Transverse colon (tissue), 4 donors: ENCODE measurements at regions not wholly inside any gene's neighbourhood (a gene's known extent, or its start where the extent isn't known, plus 50 kb on each side); places are given as distances from the start of the nearest gene placed in this dataset.

ENCODE experiments used
- EP300 ChIP-seq: sonication (generic); formaldehyde crosslinking; IDR thresholded peaks from one replicate; pipeline ENCODE4 v1.6.1; 2017; ENCODE audit warnings: antibody characterized with exemption, low read depth
- POLR2AphosphoS5 ChIP-seq, 3 donors: sonication (generic); formaldehyde crosslinking; IDR thresholded peaks; one replicate each; pipeline ENCODE4 v1.6.1; 2016; ENCODE audit warnings: antibody characterized with exemption in 3 of 3
- TF ChIP-seq, protein P1 (sequence below), 5 experiments: fragments of 200-600 bp in 3 of 5; fragments of 450-650 bp in 2 of 5; sonication (generic) in 3 of 5; IDR thresholded peaks; 1 replicate in 2 of 5; 2 replicates in 3 of 5; pipeline ENCODE4 v1.5.1; 2016 to 2017; ENCODE audit warnings: antibody characterized with exemption in 5 of 5, inconsistent platforms in 3 of 5, mild to moderate bottlenecking in 2 of 5, moderate library complexity in 1 of 5

- TF ChIP-seq EP300 (no peak), POLR2AphosphoS5 (IDR thresholded peaks at IDR 0.05) (no peak)
- TF ChIP-seq, protein P1, sequence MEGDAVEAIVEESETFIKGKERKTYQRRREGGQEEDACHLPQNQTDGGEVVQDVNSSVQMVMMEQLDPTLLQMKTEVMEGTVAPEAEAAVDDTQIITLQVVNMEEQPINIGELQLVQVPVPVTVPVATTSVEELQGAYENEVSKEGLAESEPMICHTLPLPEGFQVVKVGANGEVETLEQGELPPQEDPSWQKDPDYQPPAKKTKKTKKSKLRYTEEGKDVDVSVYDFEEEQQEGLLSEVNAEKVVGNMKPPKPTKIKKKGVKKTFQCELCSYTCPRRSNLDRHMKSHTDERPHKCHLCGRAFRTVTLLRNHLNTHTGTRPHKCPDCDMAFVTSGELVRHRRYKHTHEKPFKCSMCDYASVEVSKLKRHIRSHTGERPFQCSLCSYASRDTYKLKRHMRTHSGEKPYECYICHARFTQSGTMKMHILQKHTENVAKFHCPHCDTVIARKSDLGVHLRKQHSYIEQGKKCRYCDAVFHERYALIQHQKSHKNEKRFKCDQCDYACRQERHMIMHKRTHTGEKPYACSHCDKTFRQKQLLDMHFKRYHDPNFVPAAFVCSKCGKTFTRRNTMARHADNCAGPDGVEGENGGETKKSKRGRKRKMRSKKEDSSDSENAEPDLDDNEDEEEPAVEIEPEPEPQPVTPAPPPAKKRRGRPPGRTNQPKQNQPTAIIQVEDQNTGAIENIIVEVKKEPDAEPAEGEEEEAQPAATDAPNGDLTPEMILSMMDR (IDR thresholded peaks at IDR 0.05) = no peak
Observed at GRCh38 chr5:7242118-7242710, 153.7 kb upstream of the ADCY2 start.
